D721Med (cell line): ENCODE measurements at regions not wholly inside any gene's neighbourhood (a gene's known extent, or its start where the extent isn't known, plus 50 kb on each side); places are given as distances from the start of the nearest gene placed in this dataset.

Experiments
- DNase-seq: peaks from one replicate; pipeline ENCODE4 v3.0.0; 2011; ENCODE audit warnings: low spot score; ENCODE audit not compliant: insufficient read length
- FAIRE-seq: peaks from 2 replicates; lab custom pipeline; 2011; peaks lifted over from hg19 to GRCh38; lab: Jason Lieb, UNC
- TF ChIP-seq, protein P1 (sequence below): IDR thresholded peaks from 2 replicates; pipeline ENCODE4 v1.5.1; 2012; ENCODE audit warnings: mild to moderate bottlenecking, control low read depth; ENCODE audit not compliant: insufficient read depth; ENCODE audit errors: missing control alignments

DNA sequence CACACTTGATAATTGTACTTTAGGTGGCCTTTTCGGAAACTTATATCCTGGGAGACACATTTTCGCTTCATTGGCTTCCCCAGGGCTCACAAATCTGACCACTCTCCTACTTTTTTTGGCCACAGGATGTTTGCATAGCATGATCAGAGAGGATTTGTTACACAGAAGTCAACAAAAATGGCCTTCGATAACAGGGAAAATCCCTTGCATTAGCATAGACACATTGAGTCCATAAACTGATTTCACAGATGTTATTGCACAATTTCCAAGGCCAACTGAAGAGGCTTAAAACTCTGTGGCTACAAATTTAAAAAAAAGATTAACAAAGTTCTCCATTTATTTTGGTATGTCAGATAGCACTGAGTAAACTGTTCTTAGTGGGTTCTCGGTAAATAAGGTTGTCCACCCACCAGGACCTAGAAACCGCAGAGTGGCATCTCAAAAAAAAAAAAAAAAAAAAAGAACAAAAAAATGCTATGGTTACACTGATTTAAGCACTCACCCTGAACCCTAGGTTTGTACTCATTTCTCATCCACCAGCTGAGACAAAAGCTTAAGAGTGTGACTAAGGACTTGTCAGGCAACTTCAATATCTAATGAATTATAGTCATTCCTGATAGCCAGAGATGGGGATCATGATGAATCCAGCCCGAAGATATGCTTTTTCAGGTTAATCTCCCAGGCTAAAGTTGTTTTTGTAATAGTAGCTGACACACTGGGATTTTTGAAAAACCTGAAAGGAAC is 188.9 kb upstream of the SYNPR start:
- TF ChIP-seq, protein P1, sequence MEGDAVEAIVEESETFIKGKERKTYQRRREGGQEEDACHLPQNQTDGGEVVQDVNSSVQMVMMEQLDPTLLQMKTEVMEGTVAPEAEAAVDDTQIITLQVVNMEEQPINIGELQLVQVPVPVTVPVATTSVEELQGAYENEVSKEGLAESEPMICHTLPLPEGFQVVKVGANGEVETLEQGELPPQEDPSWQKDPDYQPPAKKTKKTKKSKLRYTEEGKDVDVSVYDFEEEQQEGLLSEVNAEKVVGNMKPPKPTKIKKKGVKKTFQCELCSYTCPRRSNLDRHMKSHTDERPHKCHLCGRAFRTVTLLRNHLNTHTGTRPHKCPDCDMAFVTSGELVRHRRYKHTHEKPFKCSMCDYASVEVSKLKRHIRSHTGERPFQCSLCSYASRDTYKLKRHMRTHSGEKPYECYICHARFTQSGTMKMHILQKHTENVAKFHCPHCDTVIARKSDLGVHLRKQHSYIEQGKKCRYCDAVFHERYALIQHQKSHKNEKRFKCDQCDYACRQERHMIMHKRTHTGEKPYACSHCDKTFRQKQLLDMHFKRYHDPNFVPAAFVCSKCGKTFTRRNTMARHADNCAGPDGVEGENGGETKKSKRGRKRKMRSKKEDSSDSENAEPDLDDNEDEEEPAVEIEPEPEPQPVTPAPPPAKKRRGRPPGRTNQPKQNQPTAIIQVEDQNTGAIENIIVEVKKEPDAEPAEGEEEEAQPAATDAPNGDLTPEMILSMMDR = no peak
- DNase-seq (no peak), FAIRE-seq (no peak)

DNA sequence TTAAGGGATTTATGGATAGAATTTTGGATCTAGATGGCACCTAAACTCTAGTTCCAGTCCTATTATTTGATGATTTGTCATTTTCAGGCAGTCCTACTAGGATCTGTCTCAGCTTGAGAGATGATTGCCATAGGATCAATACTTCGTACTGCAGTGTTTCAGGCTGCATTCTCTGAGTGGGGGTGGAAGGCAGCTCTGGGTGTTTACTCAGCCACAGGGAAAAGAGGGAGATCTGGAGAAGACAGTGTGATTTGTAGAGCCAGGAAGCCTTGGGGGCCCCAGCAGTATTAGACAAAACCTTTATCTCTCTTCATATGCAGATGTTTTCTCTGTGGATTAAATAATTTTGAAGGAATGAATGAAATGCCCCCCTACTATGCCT is 188.4 kb upstream of the SYNPR start:
- DNase-seq (no peak), FAIRE-seq (no peak)
- TF ChIP-seq, protein P1 = no peak

DNA sequence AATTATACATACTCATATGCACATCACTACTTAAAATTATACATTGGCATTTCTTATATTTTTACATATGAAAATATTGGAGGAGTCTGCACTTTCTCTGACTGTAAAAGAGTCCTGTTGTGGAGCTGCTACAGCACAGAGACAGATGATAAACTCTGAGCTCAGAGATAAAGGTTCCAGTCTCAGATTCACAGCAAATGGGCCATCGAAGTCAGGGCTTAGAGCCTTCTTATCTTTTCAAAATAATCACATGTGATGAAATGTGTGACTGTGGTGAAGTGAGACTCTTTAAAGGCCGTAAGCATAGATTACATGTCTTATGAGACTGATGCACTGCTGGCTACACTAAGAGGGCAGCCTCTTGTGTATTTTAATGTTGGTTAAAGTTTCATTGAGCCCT is 187.5 kb upstream of the SYNPR start:
- no peak for FAIRE-seq
- DNase-seq = no peak
- TF ChIP-seq, protein P1 = no peak

DNA sequence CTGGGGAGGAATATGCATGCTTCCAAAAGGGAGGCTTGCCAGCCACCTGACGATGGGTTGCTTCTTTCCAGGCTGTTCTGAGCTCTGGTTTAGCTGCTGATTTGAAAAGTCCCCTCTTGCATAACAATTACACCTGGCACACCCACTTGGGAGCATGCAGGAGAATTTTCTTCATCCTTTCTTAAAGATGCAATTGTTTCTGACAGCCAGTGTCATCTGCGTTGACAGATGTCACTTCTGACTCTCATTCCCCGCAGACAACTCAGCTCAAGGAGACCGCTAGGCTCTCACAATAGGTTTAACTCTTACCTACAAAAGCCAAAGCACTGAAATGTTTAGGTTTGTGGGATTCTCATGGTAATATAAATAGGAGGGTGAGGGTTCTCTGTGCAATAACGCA is 185.6 kb upstream of the SYNPR start:
- no peak for FAIRE-seq
- TF ChIP-seq, protein P1 = no peak
- no peak for DNase-seq

GRCh38 chr3:63094642-63095408 is 183.3 kb upstream of the SYNPR start:
- TF ChIP-seq, protein P1 = no peak
- DNase-seq = no peak
- FAIRE-seq = no peak

- TF ChIP-seq, protein P1 = no peak
- FAIRE-seq (no peak), DNase-seq (no peak)
Observed at GRCh38 chr3:63096248-63097058, 181.7 kb upstream of the SYNPR start.
